ENCODE measurements at regions not wholly inside any gene's neighbourhood (a gene's known extent, or its start where the extent isn't known, plus 50 kb on each side); places are given as distances from the start of the nearest gene placed in this dataset.
A peak's percentile ranks its signal among the peaks of the same experiment; 100 is the strongest.
"Not testable (repeated sequence)": the region's sequence is repeated elsewhere in the genome, so short reads cannot be mapped to it uniquely, and the experiment has no call there.

- no peak for DNase-seq
Observed at GRCh38 chr20:60768216-60768615, 483.8 kb upstream of the CDH4 start.

- DNase-seq = no peak
Observed at GRCh38 chr20:60780388-60781025, 471.6 kb upstream of the CDH4 start.

GRCh38 chr20:60782959-60783625, 469.0 kb upstream of the CDH4 start:
- no peak for DNase-seq

DNA sequence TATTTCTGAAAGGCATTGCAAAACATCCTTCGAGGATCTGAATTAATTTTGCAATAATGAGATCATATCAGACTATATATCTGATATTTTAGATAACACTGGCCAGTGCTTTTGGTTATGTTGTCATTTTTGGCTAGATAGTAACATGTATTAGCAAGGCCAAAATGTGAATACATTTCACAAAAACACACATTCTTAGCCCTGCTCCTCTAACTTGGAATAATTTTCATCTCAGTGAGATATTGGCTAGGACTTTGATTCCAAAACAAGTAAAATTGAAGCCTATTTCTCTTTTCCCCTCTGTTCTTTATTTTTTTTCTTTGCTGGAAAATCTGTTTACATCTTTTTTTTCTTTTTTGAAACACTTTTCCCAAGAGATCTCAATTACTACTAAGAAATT, 466.8 kb upstream of the CDH4 start:
- DNase-seq = no peak

- no peak for DNase-seq
Observed at GRCh38 chr20:60785785-60786184, 466.3 kb upstream of the CDH4 start.

GRCh38 chr20:60786686-60787217, 465.3 kb upstream of the CDH4 start:
- no peak for DNase-seq

DNA sequence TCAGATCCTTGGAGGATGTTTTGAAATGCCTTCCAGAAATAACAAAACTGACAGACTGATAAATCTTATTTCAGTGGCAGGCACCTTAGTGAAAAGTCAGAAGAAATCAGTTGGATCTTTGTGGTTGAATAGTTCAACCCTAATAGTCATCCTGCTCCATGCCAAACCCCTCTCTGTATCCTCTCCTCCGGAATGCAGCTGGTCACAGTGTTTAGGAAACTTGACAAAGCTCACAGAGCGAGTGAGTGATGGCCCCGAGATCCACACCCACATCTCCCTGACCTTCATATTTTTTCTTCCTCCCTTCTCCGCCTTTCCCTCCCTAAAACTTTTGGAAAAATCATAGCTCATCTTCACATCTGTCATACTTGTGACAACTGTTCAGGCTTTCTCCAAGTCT, 464.8 kb upstream of the CDH4 start:
- DNase-seq = peak; percentile 59

DNA sequence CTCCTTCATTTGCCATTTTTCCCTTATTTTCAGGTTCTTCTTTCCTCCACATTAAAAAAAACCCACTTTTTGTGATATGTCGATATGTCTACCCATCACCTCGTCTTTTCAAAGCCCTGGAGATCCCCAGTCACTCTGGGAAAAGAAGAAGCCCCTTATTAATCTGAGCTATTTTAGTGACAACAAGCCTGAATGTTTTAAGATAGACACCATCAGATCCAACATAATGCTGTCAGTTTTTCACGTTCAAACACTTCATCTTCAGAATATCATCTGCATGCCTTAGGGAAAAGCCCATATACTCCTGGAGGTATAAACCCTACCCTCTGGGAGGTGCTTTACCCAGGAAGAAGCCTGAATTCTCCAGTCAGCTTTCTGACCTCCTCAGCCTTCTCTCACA, 464.0 kb upstream of the CDH4 start:
- no peak for DNase-seq

DNA sequence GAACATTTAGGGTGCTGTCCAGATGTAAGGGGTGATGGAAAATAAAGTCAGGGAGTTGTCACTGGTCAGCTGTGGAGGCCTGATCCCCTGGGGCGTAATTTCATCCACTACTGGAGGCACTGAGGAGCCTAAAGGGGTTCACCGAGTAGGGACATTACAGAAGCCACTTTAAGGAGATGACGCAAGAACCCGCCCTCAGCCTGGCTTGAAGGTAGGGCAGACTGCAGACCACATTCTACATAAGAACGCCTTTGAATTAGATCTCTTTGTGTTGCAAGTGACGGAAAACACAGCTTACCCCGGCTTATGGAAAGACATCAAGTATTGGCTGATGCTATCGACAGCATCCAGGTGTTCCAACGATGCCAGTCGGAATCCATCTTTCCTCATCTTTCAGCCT, 462.7 kb upstream of the CDH4 start:
- no peak for DNase-seq

DNA sequence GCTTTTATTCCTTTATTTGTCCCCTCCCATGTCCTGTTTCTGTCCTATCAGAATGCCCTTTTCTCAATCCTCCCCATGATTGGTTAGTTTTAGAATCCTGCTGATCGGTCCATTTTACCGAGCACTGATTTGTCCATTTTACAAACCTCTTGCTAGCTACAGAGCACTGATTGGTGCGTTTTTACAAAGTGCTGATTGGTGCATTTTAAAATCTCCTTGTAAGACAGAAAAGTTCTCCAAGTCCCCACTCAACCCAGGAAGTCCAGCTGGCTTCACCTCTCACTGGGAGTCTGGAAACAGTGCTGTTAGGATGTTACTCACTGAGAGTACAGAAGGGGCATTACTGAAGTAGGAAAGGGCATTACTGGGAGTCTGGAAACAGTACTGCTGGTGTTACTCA, 461.7 kb upstream of the CDH4 start:
- DNase-seq = not testable (repeated sequence)

GRCh38 chr20:60791823-60792222, 460.2 kb upstream of the CDH4 start:
- no peak for DNase-seq

DNA sequence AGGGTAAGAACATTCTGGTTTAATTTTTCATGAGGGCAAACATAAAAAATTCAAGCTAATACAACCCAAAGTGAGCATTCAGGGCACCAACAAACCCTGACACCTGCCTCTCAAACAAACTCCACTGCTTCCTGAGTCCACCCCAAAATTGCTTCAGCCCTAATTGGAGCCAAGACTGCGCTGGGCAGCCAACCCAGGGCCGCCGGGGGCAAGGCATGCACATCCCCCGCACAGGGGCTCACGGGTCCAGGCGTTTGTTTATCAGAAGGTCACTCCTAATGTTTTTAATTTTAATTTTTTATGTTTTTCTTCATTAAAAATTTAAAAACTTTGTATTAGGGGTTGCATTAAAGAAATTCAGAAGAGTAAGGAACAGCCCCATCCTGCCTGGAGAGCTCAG, 459.1 kb upstream of the CDH4 start:
- DNase-seq = no peak

DNA sequence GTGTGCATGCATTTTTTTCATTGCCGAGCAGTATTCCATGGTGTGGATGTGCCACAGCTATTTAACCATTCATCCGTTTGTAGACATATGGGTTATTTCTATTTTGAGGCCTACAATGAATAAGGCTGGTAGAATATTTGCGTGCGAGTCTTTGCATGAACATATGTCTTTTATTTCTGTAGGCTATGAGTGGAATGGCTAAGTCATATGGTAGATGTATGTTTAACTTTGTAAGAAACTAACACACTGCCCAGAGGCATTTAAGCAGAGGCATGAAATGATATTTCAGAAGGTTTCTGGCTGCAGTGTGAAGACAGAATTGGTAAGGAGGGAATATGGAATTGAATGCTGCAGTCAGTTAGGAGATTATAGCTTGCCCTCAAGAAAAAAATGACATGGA, 457.4 kb upstream of the CDH4 start:
- peak; percentile 5 for DNase-seq

- DNase-seq = no peak
Observed at GRCh38 chr20:60795651-60796050, 456.4 kb upstream of the CDH4 start.

GRCh38 chr20:60800185-60800584, 451.9 kb upstream of the CDH4 start:
- DNase-seq = no peak

DNA sequence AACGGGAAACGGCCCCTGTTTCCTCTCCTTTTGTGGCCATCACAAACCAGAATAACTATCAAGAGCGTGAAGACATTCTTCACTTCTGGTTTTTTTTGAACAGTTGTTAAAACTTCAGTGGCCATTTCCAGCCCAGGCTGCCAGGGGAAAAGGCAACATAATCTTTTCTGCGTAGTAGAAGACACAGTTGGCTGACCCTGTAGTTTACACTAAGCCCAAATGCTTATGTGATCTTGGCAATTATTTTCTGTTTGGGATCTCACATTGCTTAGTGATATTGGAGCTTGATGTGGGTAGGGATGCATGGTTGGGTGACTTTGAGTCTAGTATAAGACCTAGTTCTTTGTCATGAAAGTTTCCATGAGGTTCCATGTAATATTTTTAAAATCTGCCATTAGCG, 449.4 kb upstream of the CDH4 start:
- DNase-seq = no peak

GRCh38 chr20:60803335-60804055, 448.6 kb upstream of the CDH4 start:
- DNase-seq = no peak

DNA sequence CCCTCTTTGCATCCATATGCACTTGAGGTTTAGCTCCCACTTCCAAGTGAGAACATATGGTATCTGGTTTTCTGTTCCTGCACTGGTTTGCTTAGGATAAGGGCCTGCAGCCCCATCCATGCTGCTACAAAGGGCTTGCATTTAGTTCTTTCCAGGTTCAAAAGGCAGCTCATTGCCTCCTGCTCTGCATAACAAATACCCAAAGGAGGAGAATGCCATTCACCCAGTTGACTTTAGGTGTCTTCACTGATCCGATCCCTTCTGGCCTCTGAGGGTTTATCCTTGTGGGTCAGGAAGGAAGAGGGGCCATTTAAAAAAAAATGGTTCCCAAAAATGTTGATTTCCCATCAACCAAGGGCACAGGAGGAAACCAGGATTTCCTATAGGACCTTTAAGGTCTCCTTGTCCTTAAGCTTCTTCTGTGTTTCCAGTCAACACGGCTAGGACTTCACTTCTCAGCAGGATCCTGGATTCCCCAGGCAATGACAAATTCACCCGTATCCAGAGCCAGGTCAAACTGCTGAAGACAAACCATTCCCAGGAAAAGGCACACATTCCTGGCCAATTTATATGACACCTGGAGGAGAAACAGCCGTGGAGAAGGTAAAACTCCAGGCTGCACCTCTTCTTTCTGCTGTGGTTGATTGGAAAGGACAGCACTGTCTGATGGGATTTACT, 447.7 kb upstream of the CDH4 start:
- no peak for DNase-seq

- DNase-seq = peak; percentile 28
Observed at GRCh38 chr20:60804918-60805630, 447.0 kb upstream of the CDH4 start.

DNA sequence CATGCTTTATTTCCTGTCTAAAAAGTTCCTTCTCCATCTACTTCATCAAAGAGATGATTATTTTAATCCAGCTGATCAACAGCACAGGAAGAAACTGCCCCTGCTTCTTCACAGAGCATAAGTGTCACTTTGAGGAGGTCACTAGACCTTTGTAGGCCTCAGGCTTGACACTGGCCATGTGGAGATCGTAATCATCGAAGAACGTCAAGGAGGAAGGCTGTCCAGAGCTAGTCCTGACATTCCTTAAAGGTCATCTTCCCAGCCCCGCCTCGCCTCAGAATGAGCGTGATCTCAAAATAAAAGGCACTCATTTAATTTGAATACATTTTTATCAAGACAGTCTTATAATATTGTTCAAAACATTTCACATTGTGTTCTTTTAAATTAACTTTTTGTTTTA, 445.7 kb upstream of the CDH4 start:
- DNase-seq = no peak

DNA sequence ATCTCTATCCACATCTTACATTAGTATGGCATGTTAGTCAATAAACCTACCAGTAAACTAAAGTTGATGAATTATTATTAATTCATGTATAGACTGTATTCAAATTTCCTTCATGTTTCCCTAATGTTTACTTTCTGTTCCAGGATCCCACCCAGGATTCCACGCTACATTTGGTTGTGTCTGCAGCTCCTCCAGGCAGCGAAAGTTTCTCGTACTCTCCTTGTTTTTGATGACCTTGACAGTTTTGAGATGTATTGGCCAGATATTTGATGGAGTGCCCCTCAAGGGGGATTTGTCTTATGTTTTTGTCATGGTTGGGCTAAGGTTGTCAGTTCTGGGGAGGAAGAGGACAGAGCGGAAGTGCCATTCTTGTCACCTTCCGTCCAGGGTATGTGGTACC, 445.2 kb upstream of the CDH4 start:
- DNase-seq = no peak

DNA sequence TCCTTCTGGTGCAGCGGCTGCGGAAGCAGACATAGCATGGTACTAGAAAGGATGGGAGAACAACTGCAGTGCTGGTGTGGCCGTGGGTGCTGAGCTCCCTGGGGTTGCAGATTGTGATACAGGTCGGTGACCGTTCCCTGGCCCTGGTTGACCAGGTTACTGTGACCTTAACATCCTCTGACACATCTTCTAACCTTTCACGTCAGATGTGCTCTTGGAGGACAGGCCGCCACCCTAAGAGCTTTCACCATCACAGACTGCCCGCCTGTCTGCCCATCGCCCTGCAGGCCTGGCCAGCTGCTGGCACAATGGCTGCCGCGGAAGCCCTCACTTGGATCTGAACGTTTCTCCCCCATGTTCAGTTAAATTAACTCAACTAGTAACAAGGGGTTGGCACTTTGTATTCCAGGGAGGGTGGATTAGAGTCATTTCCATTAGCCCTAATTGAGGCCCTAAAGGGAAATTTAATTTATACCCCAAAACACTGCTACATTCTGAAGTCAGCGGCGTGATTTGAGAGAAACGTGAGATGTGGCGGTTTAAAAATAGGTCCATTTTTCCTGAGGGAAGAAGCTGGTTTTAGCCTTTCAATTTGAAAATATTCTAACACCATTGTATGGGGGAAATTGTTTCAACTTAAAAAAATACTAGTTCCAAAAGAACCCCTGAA, 443.9 kb upstream of the CDH4 start:
- DNase-seq = no peak

All from fibroblast of skin of abdomen (primary cell).